GM12873 (cell line): ENCODE measurements at regions not wholly inside any gene's neighbourhood (a gene's known extent, or its start where the extent isn't known, plus 50 kb on each side); places are given as distances from the start of the nearest gene placed in this dataset.

Experiments
- CTCF ChIP-seq: IDR thresholded peaks from 2 replicates; pipeline ENCODE4 v1.5.1; 2012; ENCODE audit warnings: low read depth, mild to moderate bottlenecking, moderate library complexity, low read length, control low read depth; ENCODE audit not compliant: insufficient read depth; ENCODE audit errors: missing control alignments

GRCh38 chr12:131352296-131352900, 358.5 kb upstream of the SFSWAP start:
- no peak for TF ChIP-seq CTCF

GRCh38 chr12:131353376-131353775, 357.5 kb upstream of the SFSWAP start:
- TF ChIP-seq CTCF, result no peak

GRCh38 chr12:131353826-131354225, 357.1 kb upstream of the SFSWAP start:
- no peak for TF ChIP-seq CTCF

- TF ChIP-seq CTCF, result no peak
Measured at GRCh38 chr12:131355361-131356245, 355.3 kb upstream of the SFSWAP start.

GRCh38 chr12:131356485-131357184, 354.3 kb upstream of the SFSWAP start:
- no peak for TF ChIP-seq CTCF

- no peak for TF ChIP-seq CTCF
Measured at GRCh38 chr12:131357185-131357747, 353.6 kb upstream of the SFSWAP start.

GRCh38 chr12:131357920-131358319, 353.0 kb upstream of the SFSWAP start:
- no peak for TF ChIP-seq CTCF
